HuH-7 (cell line): ENCODE measurements at regions not wholly inside any gene's neighbourhood (a gene's known extent, or its start where the extent isn't known, plus 50 kb on each side); places are given as distances from the start of the nearest gene placed in this dataset.

Experiments used
- DNase-seq: peaks from one replicate; pipeline ENCODE4 v3.0.0; 2011; ENCODE audit warnings: low spot score

DNA sequence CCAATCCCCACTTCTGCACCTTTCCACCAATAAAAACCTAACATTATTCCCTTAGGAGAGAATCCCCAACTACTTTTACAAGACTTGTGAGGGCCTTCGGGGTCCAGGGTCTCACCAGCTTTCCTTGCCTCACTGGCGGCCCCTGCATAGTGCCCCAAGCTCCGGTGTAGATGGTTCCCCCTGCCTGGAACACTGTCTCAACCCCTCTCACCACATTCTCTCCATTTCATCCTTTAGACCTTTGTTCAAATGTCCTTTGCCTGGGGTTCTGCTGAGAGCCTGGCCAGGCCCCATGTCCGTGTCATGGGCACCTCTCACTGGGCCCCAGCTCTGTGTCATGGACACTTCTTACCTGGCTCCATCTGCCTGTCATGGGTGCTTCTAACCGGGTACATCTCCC is 64.5 kb upstream of the SORCS3 start:
- DNase-seq: no peak

DNA sequence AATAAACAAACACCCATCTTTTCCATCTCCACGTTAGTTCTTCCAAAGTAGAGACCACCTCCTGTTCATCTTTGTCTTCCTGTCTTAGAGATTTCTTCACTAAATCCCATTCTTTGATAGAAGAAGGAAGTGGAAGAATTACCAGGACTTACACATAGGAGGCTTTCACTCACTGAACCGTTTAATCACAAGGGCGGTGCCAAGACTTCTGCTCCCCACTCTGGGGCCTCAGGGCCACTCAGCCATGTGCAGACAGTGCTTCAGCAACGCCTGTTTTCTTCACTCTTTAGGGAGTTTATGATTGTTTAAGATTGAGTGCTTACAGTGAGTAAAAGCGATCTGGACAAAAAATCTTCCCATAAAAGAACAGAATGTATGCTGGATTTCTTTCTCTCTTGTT is 63.9 kb upstream of the SORCS3 start:
- DNase-seq: no peak

DNA sequence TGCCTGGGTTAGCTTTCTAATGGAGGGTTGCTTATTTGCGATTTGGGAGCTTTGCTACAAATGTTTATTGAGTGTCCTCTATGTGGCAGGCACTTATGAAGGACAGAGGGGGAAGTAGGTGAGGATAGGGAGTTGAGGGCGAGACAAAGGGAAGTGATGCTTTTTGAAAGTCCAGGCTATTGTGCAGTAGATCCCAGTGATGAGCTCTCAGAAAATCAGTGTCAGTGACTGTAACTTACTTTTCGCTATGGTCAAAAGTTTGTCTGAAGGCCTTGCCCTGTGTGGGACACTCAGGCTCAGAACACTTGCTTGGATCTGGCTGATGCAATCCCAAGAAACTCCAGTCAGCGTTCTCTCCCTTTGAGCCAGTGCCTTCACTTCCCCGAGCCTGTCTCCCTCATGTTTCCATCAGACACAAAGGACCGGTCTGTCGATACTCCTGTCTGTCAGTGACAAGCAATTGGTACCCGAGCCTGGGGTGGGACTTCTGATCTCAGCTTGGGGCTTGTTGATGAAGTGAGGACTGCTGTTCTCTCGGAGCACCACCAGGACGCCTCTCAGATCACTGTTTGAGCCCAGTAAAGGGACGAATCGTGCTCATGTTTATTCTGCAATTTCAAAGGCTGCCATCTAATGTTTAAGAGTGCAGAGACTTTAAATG is 63.1 kb upstream of the SORCS3 start:
- DNase-seq: no peak

DNA sequence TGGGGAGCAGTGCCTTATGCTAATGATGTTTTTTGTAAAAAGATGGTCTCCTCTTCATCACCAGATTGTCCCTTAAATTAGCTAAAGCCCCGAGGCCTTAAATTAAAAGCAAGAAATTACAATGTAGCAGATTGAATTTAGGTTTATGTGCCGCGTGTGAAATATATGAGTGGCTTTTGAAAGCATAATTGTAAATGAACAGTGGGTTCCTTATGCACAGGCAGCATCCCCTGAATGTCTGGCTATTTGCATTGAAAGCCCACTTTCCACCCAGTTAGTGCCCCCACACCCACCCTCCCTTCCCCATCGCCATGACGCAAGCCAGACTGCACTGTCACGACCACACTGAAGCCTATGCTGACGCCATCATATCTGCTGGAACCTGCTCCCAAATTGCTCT is 62.4 kb upstream of the SORCS3 start:
- no peak for DNase-seq

DNA sequence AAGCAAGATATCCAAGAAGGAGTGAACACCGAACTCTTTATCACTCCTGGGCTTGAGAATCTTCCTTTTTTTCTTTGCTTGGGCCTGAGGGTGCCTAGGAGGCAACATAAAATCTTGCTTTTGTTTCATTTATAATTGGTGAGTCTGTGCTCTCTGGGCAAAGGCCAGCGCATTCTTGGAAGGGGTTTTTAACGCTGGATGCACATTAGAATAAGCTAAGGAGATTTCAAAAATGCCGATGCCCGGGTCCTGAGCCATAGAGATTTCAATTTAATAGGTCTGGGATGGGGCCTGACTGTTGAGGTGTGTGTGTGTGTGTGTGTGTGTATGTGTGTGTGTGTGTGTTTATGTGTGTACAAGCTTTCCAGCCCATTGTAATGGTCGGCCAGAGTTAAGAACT is 62.0 kb upstream of the SORCS3 start:
- DNase-seq: no peak

DNA sequence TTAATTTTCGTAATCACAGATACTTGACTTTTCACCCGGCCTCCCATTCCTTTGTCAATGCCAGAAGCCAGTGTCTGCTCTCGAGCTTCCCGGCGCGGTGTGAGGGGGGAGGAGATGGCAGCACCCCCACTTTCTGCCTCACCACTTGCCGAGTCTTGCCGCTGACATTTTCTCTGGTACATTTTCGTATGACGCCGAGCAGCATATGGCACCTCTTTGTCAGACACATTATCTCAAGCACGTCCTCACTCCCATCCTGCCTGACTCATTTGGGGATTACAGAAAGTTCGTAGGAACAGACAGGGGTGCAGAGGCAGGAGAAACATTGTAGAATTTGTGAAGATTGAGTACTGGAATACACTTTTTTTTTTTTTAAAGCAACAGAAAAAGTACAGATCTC is 60.8 kb upstream of the SORCS3 start:
- DNase-seq: no peak

DNA sequence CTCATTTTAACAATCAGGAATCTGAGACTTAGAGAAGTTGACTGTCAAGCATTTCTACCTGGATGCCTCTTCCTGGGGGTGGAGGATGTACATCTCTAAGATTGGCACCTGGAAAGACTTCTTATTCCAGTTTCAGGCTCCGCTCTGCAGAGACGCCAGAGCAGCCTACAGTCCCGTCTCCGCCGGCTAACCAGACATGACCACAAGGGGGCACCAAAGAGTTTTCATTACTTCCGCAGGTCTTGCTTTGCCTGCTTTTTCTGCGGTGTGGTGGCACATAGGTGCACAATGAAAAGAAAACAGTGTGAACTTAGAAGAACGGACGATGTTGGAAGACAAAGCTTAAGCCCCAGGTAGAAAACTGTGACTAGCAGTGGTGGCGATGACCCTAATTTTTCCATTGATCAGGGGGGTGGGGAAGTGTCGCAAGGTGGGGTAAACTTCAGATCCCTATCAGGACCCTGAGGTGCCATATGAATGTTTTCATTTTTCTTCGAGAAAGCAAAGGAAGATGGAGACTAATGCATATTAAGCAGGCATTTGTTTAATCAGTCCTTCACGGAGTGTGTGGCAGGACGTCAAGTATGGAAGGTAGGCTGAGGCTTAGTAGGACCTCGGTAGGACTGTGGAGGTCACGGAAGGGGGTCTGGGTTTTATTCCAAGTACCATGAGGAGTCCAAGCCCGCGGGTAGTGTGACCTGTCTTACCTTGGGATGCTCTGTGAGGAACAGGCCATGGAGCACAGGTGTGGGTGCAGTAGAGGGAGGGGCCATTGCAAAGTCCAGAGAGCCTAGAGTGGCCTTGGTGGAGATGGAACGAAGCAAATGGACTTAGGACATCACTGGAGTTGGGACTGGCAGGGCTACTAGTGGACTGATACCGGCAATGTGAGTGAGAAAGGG is 60.1 kb upstream of the SORCS3 start:
- peak; percentile 53 for DNase-seq

DNA sequence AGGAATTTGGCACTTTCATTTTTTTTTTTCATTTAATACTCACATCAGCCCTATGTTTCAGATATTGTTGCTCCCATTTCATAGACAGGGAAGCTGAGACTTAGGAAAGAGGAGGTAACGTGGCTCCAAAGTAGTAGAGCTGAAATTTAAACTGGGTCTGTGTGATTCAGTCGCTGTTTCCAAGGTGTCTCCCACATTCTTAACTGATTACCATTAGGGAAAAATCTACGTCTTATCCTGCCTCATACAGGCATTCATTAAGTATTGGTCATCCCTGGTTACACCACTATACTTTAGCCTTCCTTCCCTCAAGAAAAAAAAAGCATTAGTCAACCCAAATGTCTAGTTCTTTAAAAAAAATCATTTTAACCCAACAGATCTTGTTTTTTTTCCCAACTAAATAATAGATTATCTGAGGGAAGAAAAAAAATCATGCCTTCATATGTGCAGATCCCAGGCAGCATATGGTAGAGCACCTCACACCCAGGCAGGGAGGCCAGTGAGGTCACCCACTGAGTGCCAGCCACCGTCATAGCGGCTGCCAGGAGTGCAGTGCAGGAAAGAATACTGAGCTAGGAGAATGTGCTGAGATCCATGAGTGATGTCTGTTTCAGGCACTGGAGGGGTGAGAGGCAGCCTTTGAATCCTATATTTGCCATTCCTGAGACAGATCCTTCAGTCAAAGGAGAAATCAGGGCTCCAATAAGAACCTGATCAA is 59.0 kb upstream of the SORCS3 start:
- no peak for DNase-seq

DNA sequence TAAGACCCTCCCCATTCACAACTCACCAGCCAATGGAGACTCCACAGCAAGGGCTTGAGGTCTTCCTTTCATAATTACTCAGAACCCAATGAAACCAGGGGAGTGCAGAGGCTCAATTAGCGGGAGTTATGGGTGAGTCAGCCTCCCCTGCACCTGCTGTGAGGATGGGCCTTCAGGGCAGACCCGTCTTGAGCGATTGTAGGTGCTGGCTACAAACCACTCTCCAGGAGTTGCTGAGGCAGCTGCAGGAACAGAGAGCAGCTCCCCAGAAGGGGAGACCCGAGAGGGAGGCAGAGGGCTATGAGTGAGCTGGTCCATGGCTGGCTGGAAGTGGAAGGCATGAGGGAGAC is 58.5 kb upstream of the SORCS3 start:
- DNase-seq: no peak

DNA sequence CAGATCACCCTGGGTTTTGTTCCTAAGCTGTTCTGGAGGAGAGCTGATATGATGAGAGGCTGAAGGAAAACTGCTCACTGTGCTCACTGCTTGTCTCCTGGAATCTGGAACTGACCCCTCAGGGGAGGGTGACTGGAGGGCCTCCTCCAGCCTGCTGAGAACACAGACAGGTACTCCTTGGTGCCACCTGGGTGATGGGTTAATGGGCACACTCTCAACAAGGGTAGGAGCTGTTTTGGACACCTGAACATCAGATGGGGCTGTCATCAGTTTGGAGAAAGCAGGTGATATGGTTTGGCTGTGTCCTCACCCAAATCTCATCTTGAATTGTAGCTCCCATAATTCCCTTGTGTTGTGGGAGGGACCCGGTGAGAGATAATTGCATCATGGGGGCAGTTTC is 58.1 kb upstream of the SORCS3 start:
- DNase-seq: no peak

DNA sequence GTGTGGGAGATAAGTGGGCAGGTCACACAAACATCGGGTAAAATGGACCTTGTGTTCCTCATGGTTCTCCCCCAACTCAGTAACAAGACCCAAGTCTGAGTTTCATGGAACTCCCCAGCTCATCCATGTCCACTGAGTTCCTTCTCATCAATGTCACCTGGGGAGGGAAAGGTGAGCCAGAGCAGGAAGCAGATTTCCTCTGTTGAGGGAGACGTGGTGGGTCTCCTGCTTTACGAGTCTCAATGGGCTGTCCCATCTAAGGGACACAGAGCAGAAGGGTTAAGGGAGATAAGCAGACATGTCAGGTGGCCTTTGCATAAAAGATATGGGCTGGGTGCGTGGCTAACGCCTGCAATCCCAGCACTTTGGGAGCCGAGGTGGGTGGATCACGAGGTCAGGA is 56.5 kb upstream of the SORCS3 start:
- DNase-seq: no peak

DNA sequence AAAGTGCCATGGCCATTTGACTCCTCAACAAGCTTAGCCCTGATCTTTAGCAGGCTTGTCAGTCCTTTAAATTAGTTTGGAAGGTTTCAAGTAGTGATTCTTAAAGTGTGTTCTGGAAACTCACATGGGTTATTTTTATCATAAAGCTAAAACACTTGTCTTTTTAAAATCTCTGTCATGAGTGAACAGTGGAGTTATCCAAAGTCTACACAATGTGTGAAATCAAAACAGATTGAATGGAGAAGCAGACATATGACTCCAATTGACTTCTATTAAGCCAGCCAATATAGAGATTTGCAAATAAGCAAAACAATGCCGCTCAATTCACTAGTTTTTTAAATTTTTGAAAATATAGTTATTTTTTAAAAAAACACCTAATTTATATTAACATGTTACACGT is 53.3 kb upstream of the SORCS3 start:
- no peak for DNase-seq

DNA sequence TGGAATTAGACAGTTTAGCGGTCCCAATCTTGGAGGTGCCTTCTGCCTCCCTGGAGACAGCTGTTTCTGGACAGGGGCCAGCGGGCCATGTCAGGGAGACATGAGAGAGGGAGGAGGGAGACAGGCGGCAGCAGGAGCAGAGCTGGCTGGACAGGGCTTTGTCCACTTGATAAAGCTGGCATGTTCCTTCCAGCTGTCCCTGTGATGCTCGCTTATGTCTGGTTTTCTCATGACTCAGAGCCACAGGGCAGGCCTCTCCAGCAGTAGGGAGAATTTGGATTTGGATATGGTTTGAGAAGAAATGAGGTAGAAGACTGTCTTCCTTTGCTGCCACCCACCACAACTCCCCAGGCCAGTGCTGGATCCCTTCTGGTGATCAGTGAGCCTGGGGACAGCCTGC is 51.7 kb upstream of the SORCS3 start:
- DNase-seq: no peak

DNA sequence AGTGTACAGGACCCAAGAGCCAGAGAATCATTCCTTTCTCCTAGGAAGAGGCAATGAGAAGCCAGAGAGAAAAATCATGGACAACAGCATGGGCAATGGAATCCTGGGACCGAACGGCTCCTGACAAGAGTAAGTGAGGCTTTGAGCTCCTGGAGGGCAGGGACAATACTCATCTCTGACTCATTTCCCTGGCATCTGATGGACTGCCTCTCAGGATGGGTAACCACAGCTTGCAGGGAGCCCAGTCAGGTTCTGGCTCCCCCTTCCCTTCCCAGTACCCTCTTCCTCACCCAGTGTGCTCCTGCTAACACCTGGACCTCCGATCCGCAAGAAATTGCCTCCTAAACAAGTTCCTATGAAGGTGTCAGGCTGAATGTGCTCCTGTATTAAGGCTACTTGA is 51.2 kb upstream of the SORCS3 start:
- no peak for DNase-seq
